Breast epithelium (tissue), 4 donors: ENCODE measurements at regions not wholly inside any gene's neighbourhood (a gene's known extent, or its start where the extent isn't known, plus 50 kb on each side); places are given as distances from the start of the nearest gene placed in this dataset.

Source experiments
- DNase-seq, 2 donors: peaks; one replicate each; pipeline ENCODE4 v3.0.0-alpha.2; 2019; ENCODE audit warnings: low spot score in 2 of 2
- H3K27ac ChIP-seq, 2 donors: fragments of 200-600 bp; sonication (generic) in 1 of 2; one replicate each; pipeline ENCODE4 v1.5.1; 2016 to 2019; ENCODE audit warnings: mild to moderate bottlenecking in 1 of 2
- H3K27me3 ChIP-seq, 2 donors: fragments of 200-600 bp; sonication (generic) in 1 of 2; one replicate each; pipeline versions ENCODE4 v1.5.1 to v1.6.0; 2017 to 2019; ENCODE audit warnings: control low read depth in 1 of 2, mild to moderate bottlenecking in 1 of 2
- H3K36me3 ChIP-seq: fragments of 200-600 bp; one replicate; pipeline ENCODE4 v1.5.1; 2019
- H3K4me1 ChIP-seq, 2 donors: fragments of 200-600 bp; sonication (generic); one replicate each; pipeline ENCODE4 v1.5.1; 2016 to 2019; ENCODE audit warnings: control low read depth in 1 of 2
- H3K4me3 ChIP-seq, 3 donors: fragments of 200-600 bp; sonication (generic); 1 replicate in 2 of 3; 2 replicates in 1 of 3; pipeline ENCODE4 v1.5.1; 2016 to 2019; ENCODE audit warnings: mild to moderate bottlenecking in 3 of 3, moderate library complexity in 2 of 3
- H3K9me3 ChIP-seq, 2 donors: fragments of 200-600 bp; sonication (generic) in 1 of 2; one replicate each; pipeline ENCODE4 v1.5.1; 2016 to 2019; ENCODE audit warnings: control low read depth in 1 of 2
- CTCF ChIP-seq, 3 donors: fragments of 450-650 bp; IDR thresholded peaks; one replicate each; pipeline ENCODE4 v1.5.1; 2016 to 2017; ENCODE audit warnings: antibody characterized with exemption in 3 of 3, mild to moderate bottlenecking in 3 of 3, moderate library complexity in 3 of 3
- POLR2A ChIP-seq: fragments of 450-650 bp; IDR thresholded peaks from one replicate; pipeline ENCODE4 v1.6.1; 2016; ENCODE audit warnings: antibody characterized with exemption, mild to moderate bottlenecking, moderate library complexity
- POLR2AphosphoS5 ChIP-seq, 3 donors: sonication (generic); formaldehyde crosslinking; IDR thresholded peaks; one replicate each; pipeline ENCODE4 v1.6.1; 2017; ENCODE audit warnings: antibody characterized with exemption in 3 of 3
- intact Hi-C: fragments of 100-400 bp; cut with DNase I; formaldehyde crosslinking; loops from one replicate; pipeline ENCODE4 v1.15.1; 2023; ENCODE audit warnings: low total_unique reads

- DNase-seq = no peak
- Histone ChIP-seq H3K27me3 (no peaks in the 10 kb centered on the region), H3K27ac (no peak overlapping the region), H3K4me1 (no peaks in the 10 kb centered on the region), H3K4me3 (no peak overlapping the region), H3K36me3 (no peaks in the 10 kb centered on the region), H3K9me3 (peaks cover 0 to 6% of the 10 kb centered on the region in 2 donors)
- intact Hi-C loops = no loop called here
- TF ChIP-seq CTCF (IDR thresholded peaks at IDR 0.05) (peak in 2 of 3 donors; percentile 46 to 53), POLR2A (no peak)
Measured at GRCh38 chr2:34012715-34013302, 413.7 kb upstream of the FAM98A start.

GRCh38 chr2:34011684-34012083 is 412.6 kb upstream of the FAM98A start:
- intact Hi-C loops = no loop called here
- Histone ChIP-seq H3K27ac (no peak overlapping the region), H3K4me3 (no peak overlapping the region), H3K27me3 (no peaks in the 10 kb centered on the region), H3K9me3 (peaks cover 0 to 6% of the 10 kb centered on the region in 2 donors), H3K4me1 (no peaks in the 10 kb centered on the region), H3K36me3 (no peaks in the 10 kb centered on the region)
- DNase-seq = no peak
- TF ChIP-seq POLR2A = no peak
- no peak for TF ChIP-seq POLR2AphosphoS5 (IDR thresholded peaks at IDR 0.05)
- TF ChIP-seq CTCF (IDR thresholded peaks at IDR 0.05) = no peak

- Histone ChIP-seq H3K4me3 (no peak overlapping the region), H3K4me1 (no peaks in the 10 kb centered on the region), H3K27ac (no peak overlapping the region), H3K27me3 (no peaks in the 10 kb centered on the region), H3K9me3 (no peaks in the 10 kb centered on the region), H3K36me3 (no peaks in the 10 kb centered on the region)
- intact Hi-C loops = no loop called here
- TF ChIP-seq CTCF (IDR thresholded peaks at IDR 0.05) (no peak), POLR2AphosphoS5 (IDR thresholded peaks at IDR 0.05) (no peak), POLR2A (no peak)
- no peak for DNase-seq
Measured at GRCh38 chr2:34005901-34006300, 406.8 kb upstream of the FAM98A start.

GRCh38 chr2:34004936-34005335 is 405.8 kb upstream of the FAM98A start:
- TF ChIP-seq POLR2AphosphoS5 (IDR thresholded peaks at IDR 0.05) (no peak), CTCF (IDR thresholded peaks at IDR 0.05) (no peak), POLR2A (no peak)
- intact Hi-C loops = no loop called here

GRCh38 chr2:34003795-34004194 is 404.7 kb upstream of the FAM98A start:
- intact Hi-C loops = no loop called here
- no peaks in the 10 kb centered on the region for H3K27me3 ChIP-seq
- no peak overlapping the region for H3K27ac ChIP-seq
- no peaks in the 10 kb centered on the region for H3K9me3 ChIP-seq
- no peak for DNase-seq
- TF ChIP-seq CTCF (IDR thresholded peaks at IDR 0.05) = no peak
- no peak for TF ChIP-seq POLR2A
- TF ChIP-seq POLR2AphosphoS5 (IDR thresholded peaks at IDR 0.05) = no peak
- H3K4me1 ChIP-seq = no peaks in the 10 kb centered on the region
- H3K36me3 ChIP-seq = no peaks in the 10 kb centered on the region
- H3K4me3 ChIP-seq = no peak overlapping the region

More at GRCh38 chr2:34004936-34005335, 405.8 kb upstream of the FAM98A start:
- no peak overlapping the region for H3K4me3 ChIP-seq
- H3K4me1 ChIP-seq = no peaks in the 10 kb centered on the region
- H3K27ac ChIP-seq = no peak overlapping the region
- no peak for DNase-seq
- no peaks in the 10 kb centered on the region for H3K36me3 ChIP-seq
- H3K27me3 ChIP-seq = no peaks in the 10 kb centered on the region
- H3K9me3 ChIP-seq = no peaks in the 10 kb centered on the region
